DND-41 (cell line): ENCODE measurements at regions not wholly inside any gene's neighbourhood (a gene's known extent, or its start where the extent isn't known, plus 50 kb on each side); places are given as distances from the start of the nearest gene placed in this dataset.

ENCODE experiments used
- ATAC-seq: fragments of 200-7000 bp; cut with Tn5 transposase; 3 replicates; pipeline ENCODE4 v1.9.1; 2021; ENCODE audit warnings: low read depth; ENCODE audit not compliant: insufficient read depth
- DNase-seq: peaks from one replicate; pipeline ENCODE4 v3.0.0-alpha.2; 2020
- H2AFZ ChIP-seq: 2 replicates; pipeline ENCODE4 v1.6.0; 2012; ENCODE audit warnings: low read depth, low read length
- H3K27ac ChIP-seq: 2 replicates; pipeline ENCODE4 v1.5.1; 2012; ENCODE audit warnings: low read length, inconsistent platforms
- H3K27me3 ChIP-seq: fragments of 200-600 bp; sonication (generic); 2 replicates; pipeline ENCODE4 v1.6.0; 2012; ENCODE audit warnings: low read length, mild to moderate bottlenecking, inconsistent platforms; ENCODE audit not compliant: insufficient read depth, poor library complexity
- H3K36me3 ChIP-seq: 2 replicates; pipeline ENCODE4 v1.5.1; 2012; ENCODE audit warnings: low read length, inconsistent platforms; ENCODE audit not compliant: insufficient read depth
- H3K4me1 ChIP-seq: 2 replicates; pipeline ENCODE4 v1.5.1; 2012; ENCODE audit warnings: mild to moderate bottlenecking, low read length; ENCODE audit not compliant: insufficient read depth
- H3K4me2 ChIP-seq: 2 replicates; pipeline ENCODE4 v1.6.0; 2012; ENCODE audit warnings: mild to moderate bottlenecking, moderate library complexity, low read length, inconsistent platforms; ENCODE audit not compliant: insufficient read depth
- H3K4me3 ChIP-seq, 2 experiments: fragments of 200-600 bp in 1 of 2; shearing (Covaris generic) in 1 of 2; 2 replicates each; pipeline ENCODE4 v1.5.1; 2012 to 2016; ENCODE audit warnings: inconsistent platforms in 2 of 2, low read length in 2 of 2, mild to moderate bottlenecking in 2 of 2, low read depth in 1 of 2, moderate library complexity in 1 of 2
- H3K79me2 ChIP-seq: 2 replicates; pipeline ENCODE4 v1.6.0; 2012; ENCODE audit warnings: low read length, inconsistent platforms; ENCODE audit not compliant: insufficient read depth
- H3K9ac ChIP-seq: 2 replicates; pipeline ENCODE4 v1.6.0; 2012; ENCODE audit warnings: low read depth, mild to moderate bottlenecking, inconsistent platforms, low read length, moderate library complexity
- H3K9me3 ChIP-seq: 2 replicates; pipeline ENCODE4 v1.5.1; 2012; ENCODE audit warnings: low read length, moderate library complexity, mild to moderate bottlenecking, inconsistent platforms; ENCODE audit not compliant: insufficient read depth, severe bottlenecking
- H4K20me1 ChIP-seq: 2 replicates; pipeline ENCODE4 v1.6.0; 2012; ENCODE audit warnings: low read length; ENCODE audit not compliant: insufficient read depth
- EZH2 ChIP-seq: IDR thresholded peaks from 3 replicates; pipeline ENCODE4 v1.6.1; 2012; ENCODE audit warnings: borderline replicate concordance, low read depth, mild to moderate bottlenecking, moderate library complexity, low read length, inconsistent platforms; ENCODE audit not compliant: severe bottlenecking
- TF ChIP-seq, protein P1 (sequence below): IDR thresholded peaks from 2 replicates; pipeline ENCODE4 v1.5.1; 2012; ENCODE audit warnings: borderline replicate concordance, low read length, moderate library complexity, mild to moderate bottlenecking; ENCODE audit not compliant: poor library complexity, severe bottlenecking; ENCODE audit errors: extremely low read depth

DNA sequence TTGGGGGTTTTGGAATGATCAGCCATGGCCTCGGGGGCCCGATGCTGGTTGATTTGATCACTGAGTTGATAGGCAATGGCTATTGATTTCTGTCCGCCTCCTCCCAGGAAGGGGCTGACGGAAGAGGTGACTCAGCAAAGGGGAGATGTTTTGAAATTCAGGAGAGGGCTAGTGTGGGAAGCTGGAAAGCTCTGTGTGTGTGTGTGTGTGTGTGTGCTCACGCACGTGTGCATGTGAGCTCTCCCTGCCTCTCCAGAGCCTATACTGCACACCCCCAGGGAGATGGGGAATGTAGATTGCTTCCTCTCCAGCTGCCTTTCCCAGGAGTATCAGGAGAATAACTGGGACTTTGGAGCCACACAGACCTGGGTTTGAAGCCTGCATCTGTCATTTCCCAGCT, 184.9 kb upstream of the MYL2 start:
- no peak overlapping the region for H3K4me2 ChIP-seq
- H3K4me3 ChIP-seq = no peak overlapping the region
- H3K27me3 ChIP-seq = no peaks in the 10 kb centered on the region
- H3K4me1 ChIP-seq = no peaks in the 10 kb centered on the region
- no peak overlapping the region for H2AFZ ChIP-seq
- TF ChIP-seq EZH2 = no peak
- TF ChIP-seq, protein P1, sequence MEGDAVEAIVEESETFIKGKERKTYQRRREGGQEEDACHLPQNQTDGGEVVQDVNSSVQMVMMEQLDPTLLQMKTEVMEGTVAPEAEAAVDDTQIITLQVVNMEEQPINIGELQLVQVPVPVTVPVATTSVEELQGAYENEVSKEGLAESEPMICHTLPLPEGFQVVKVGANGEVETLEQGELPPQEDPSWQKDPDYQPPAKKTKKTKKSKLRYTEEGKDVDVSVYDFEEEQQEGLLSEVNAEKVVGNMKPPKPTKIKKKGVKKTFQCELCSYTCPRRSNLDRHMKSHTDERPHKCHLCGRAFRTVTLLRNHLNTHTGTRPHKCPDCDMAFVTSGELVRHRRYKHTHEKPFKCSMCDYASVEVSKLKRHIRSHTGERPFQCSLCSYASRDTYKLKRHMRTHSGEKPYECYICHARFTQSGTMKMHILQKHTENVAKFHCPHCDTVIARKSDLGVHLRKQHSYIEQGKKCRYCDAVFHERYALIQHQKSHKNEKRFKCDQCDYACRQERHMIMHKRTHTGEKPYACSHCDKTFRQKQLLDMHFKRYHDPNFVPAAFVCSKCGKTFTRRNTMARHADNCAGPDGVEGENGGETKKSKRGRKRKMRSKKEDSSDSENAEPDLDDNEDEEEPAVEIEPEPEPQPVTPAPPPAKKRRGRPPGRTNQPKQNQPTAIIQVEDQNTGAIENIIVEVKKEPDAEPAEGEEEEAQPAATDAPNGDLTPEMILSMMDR = no peak
- no peaks in the 10 kb centered on the region for H3K9me3 ChIP-seq
- no peak for ATAC-seq
- no peaks in the 10 kb centered on the region for H4K20me1 ChIP-seq
- H3K36me3 ChIP-seq = no peaks in the 10 kb centered on the region
- H3K9ac ChIP-seq = no peak overlapping the region
- H3K27ac ChIP-seq = no peak overlapping the region
- no peak for DNase-seq
- H3K79me2 ChIP-seq = no peaks in the 10 kb centered on the region

DNA sequence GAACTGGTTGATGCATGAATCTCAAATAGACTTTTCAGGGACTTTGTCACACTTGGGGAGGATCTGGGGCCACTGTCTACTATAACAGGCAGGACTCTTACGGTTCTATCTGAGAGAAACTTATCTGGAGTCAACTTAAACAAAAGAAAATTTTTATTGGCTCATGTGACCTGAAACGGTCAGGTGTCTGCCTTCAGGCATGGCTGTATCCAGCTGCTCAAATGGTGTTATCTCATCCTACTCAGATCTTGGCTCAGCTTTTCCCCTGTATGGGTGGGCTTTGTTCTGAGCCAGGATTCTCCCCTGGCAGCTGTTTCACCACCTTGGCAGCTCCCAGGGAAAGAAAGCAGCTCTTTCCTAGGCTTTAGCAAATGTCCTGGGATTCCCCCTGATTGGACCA, 183.2 kb upstream of the MYL2 start:
- no peak for ATAC-seq
- H2AFZ ChIP-seq = no peak overlapping the region
- TF ChIP-seq, protein P1 = no peak
- TF ChIP-seq EZH2 = no peak
- H3K9me3 ChIP-seq = no peaks in the 10 kb centered on the region
- H3K9ac ChIP-seq = no peak overlapping the region
- H3K79me2 ChIP-seq = no peaks in the 10 kb centered on the region
- no peak for DNase-seq
- H3K4me2 ChIP-seq = no peak overlapping the region
- H4K20me1 ChIP-seq = no peaks in the 10 kb centered on the region
- H3K4me1 ChIP-seq = no peaks in the 10 kb centered on the region
- H3K27me3 ChIP-seq = no peaks in the 10 kb centered on the region
- no peak overlapping the region for H3K4me3 ChIP-seq
- no peak overlapping the region for H3K27ac ChIP-seq
- no peaks in the 10 kb centered on the region for H3K36me3 ChIP-seq

DNA sequence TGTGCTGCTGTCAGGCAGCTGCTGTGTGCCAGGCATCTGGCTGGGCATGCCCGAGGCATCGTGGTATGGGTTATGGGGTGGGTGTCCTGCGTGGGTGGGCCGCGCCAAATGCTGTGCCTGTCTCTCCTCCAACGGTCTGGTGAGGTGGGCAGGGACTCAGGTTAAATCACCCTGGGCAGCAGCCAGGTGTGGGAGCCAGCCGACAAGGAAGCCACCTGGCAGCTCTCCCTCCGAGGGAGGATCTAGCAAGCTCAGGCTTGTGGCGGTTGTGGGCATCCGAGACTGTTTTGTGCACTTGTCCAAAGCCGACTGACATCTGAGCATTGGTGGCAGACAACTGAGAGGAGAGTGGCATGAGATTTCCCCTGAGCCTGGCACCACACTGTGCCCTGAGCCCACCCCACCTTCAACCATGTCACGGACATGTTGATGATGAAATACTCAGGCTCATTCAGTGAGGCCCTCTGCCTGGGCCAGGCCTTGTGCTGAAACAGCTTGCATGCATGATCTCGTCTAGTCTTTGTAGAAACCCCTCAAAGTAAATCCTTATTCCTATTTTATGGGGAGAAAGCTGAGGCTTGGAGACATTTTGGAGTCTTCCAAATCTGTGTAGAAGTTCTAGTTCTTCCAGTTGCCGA, 181.8 kb upstream of the MYL2 start:
- Histone ChIP-seq H3K9ac (no peak overlapping the region), H3K36me3 (no peaks in the 10 kb centered on the region), H3K4me1 (no peaks in the 10 kb centered on the region), H4K20me1 (no peaks in the 10 kb centered on the region), H3K27me3 (no peaks in the 10 kb centered on the region), H3K4me3 (no peak overlapping the region), H3K9me3 (no peaks in the 10 kb centered on the region), H3K4me2 (no peak overlapping the region), H3K79me2 (no peaks in the 10 kb centered on the region), H2AFZ (no peak overlapping the region), H3K27ac (no peak overlapping the region)
- TF ChIP-seq EZH2 = no peak
- TF ChIP-seq, protein P1 = no peak
- DNase-seq (no peak), ATAC-seq (no peak)
